IMR-90 (cell line): ENCODE measurements at regions not wholly inside any gene's neighbourhood (a gene's known extent, or its start where the extent isn't known, plus 50 kb on each side); places are given as distances from the start of the nearest gene placed in this dataset.

ENCODE experiments used
- BHLHE40 ChIP-seq: fragments of 150-350 bp; IDR thresholded peaks from 2 replicates; pipeline ENCODE4 v1.6.1; 2016; ENCODE audit warnings: mild to moderate bottlenecking, low read depth, low read length
- CEBPB ChIP-seq: IDR thresholded peaks from 2 replicates; pipeline ENCODE4 v1.6.1; 2012; ENCODE audit warnings: low read depth, low read length, improper control_type of control experiment
- CHD1 ChIP-seq: IDR thresholded peaks from 2 replicates; pipeline ENCODE4 v1.6.1; 2012; ENCODE audit warnings: low read depth, low read length, improper control_type of control experiment
- CTCF ChIP-seq: conservative IDR thresholded peaks from 2 replicates; pipeline ENCODE4 v1.5.1; 2012; ENCODE audit warnings: mild to moderate bottlenecking, low read depth, low read length, improper control_type of control experiment
- ELK1 ChIP-seq: fragments of 150-350 bp; IDR thresholded peaks from 2 replicates; pipeline ENCODE4 v1.6.1; 2016; ENCODE audit warnings: low read depth, mild to moderate bottlenecking, low read length, moderate library complexity, borderline replicate concordance
- FOS ChIP-seq: fragments of 150-350 bp; IDR thresholded peaks from 2 replicates; pipeline ENCODE4 v1.6.1; 2016; ENCODE audit warnings: low read depth, low read length
- MAFK ChIP-seq: IDR thresholded peaks from 2 replicates; pipeline ENCODE4 v1.6.1; 2012; ENCODE audit warnings: low read depth, low read length, improper control_type of control experiment
- MXI1 ChIP-seq: IDR thresholded peaks from 2 replicates; pipeline ENCODE4 v1.6.1; 2012; ENCODE audit warnings: low read depth, mild to moderate bottlenecking, low read length, moderate library complexity, borderline replicate concordance
- NFE2L2 ChIP-seq: fragments of 150-350 bp; IDR thresholded peaks from 2 replicates; pipeline ENCODE4 v1.6.1; 2016; ENCODE audit warnings: low read depth, mild to moderate bottlenecking, low read length
- POLR2A ChIP-seq: IDR thresholded peaks from 2 replicates; pipeline ENCODE4 v1.6.1; 2012; ENCODE audit warnings: mild to moderate bottlenecking, low read depth, low read length
- RAD21 ChIP-seq: IDR thresholded peaks from 2 replicates; pipeline ENCODE4 v1.6.1; 2012; ENCODE audit warnings: low read length, improper control_type of control experiment
- RFX5 ChIP-seq: IDR thresholded peaks from 2 replicates; pipeline ENCODE4 v1.8.0; 2012; ENCODE audit warnings: low read depth, mild to moderate bottlenecking, low read length, moderate library complexity
- SMC3 ChIP-seq: fragments of 150-350 bp; IDR thresholded peaks from 2 replicates; pipeline ENCODE4 v1.6.1; 2016; ENCODE audit warnings: low read depth, mild to moderate bottlenecking, antibody characterized with exemption, low read length, moderate library complexity
- USF2 ChIP-seq: fragments of 150-350 bp; IDR thresholded peaks from 2 replicates; pipeline ENCODE4 v1.6.1; 2017; ENCODE audit warnings: mild to moderate bottlenecking, antibody characterized with exemption, low read length, low read depth

- TF ChIP-seq RFX5 = no peak
- TF ChIP-seq CTCF = no peak
- TF ChIP-seq BHLHE40 = no peak
- no peak for TF ChIP-seq SMC3
- TF ChIP-seq POLR2A = no peak
- TF ChIP-seq FOS = no peak
- TF ChIP-seq NFE2L2 = 0 out of 2 replicates have a peak, but pooled peaks have one; percentile 27
- no peak for TF ChIP-seq MXI1
- TF ChIP-seq CHD1 = no peak
- TF ChIP-seq USF2 = no peak
- no peak for TF ChIP-seq RAD21
- no peak for TF ChIP-seq ELK1
- TF ChIP-seq CEBPB = no peak
- no peak for TF ChIP-seq MAFK
Measured at GRCh38 chr13:108437496-108437895, 168.0 kb downstream of the TNFSF13B start.
